ENCODE measurements at regions not wholly inside any gene's neighbourhood (a gene's known extent, or its start where the extent isn't known, plus 50 kb on each side); places are given as distances from the start of the nearest gene placed in this dataset.

GRCh38 chr9:124198948-124199347, 58.8 kb upstream of the NEK6 start:
- no peak for TF ChIP-seq CTBP1 (IDR thresholded peaks at IDR 0.05; ENCODE audit: borderline replicate concordance)
- TF ChIP-seq, protein P1, sequence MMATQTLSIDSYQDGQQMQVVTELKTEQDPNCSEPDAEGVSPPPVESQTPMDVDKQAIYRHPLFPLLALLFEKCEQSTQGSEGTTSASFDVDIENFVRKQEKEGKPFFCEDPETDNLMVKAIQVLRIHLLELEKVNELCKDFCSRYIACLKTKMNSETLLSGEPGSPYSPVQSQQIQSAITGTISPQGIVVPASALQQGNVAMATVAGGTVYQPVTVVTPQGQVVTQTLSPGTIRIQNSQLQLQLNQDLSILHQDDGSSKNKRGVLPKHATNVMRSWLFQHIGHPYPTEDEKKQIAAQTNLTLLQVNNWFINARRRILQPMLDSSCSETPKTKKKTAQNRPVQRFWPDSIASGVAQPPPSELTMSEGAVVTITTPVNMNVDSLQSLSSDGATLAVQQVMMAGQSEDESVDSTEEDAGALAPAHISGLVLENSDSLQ (IDR thresholded peaks at IDR 0.05), result no peak
- TF ChIP-seq ZNF384 (IDR thresholded peaks at IDR 0.05), result no peak
- no peak for TF ChIP-seq ARNT (IDR thresholded peaks at IDR 0.05)
- CTCF ChIA-PET, result no interaction called here
- no peak for DNase-seq (ENCODE audit: extremely low spot score)
- POLR2A ChIA-PET, result no interaction called here

- CTCF ChIA-PET, result no interaction called here
- POLR2A ChIA-PET, result no interaction called here
- TF ChIP-seq SUZ12 (IDR thresholded peaks at IDR 0.05) (no peak), SP1 (IDR thresholded peaks at IDR 0.05) (no peak), ARNT (IDR thresholded peaks at IDR 0.05) (no peak), HDGF (IDR thresholded peaks at IDR 0.05; ENCODE audit: borderline replicate concordance) (no peak), FOXK2 (IDR thresholded peaks at IDR 0.05) (no peak), BHLHE40 (IDR thresholded peaks at IDR 0.05; ENCODE audit: borderline replicate concordance) (no peak), L3MBTL2 (conservative IDR thresholded peaks at IDR 0.05) (no peak), LEF1 (IDR thresholded peaks at IDR 0.05; ENCODE audit: borderline replicate concordance) (no peak)
- TF ChIP-seq, protein P1 (IDR thresholded peaks at IDR 0.05), result no peak
- no peak for DNase-seq (ENCODE audit: extremely low spot score)
These were observed 58.3 kb upstream of the NEK6 start for GRCh38 chr9:124199474-124199873.

DNA sequence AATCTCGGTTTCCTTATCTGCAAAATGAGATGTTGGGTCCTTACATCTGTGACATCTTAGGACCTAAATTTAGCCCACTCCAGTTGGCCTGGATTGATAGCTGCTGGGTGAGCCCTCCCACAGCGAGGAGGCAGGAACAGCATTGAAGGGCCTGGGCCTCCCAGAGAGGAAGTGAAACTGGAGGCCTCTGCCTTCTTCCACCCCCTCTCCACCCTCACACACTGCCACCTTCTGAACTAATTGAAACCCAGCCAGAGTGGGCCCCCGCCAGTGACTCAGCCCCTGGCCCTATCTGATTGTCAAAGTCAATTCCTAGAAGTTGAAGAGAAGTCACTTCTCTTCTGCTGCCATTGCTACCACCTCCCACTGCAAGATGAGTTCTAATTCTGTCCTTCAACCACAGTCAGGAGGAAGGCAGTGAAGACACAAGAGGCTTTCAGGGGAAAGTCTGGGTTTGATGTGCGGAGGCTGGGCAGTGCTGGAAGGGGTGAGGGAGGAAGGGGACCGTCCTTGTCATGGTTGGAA, 55.2 kb upstream of the NEK6 start:
- TF ChIP-seq HDGF (IDR thresholded peaks at IDR 0.05; ENCODE audit: borderline replicate concordance) (no peak), CTBP1 (IDR thresholded peaks at IDR 0.05; ENCODE audit: borderline replicate concordance) (no peak), NFRKB (IDR thresholded peaks at IDR 0.05) (no peak), SUZ12 (IDR thresholded peaks at IDR 0.05) (no peak), ELF4 (IDR thresholded peaks at IDR 0.05) (no peak), LEF1 (IDR thresholded peaks at IDR 0.05; ENCODE audit: borderline replicate concordance) (no peak), ZNF384 (IDR thresholded peaks at IDR 0.05) (no peak), FOXK2 (IDR thresholded peaks at IDR 0.05) (no peak), BHLHE40 (IDR thresholded peaks at IDR 0.05; ENCODE audit: borderline replicate concordance) (no peak), L3MBTL2 (conservative IDR thresholded peaks at IDR 0.05) (no peak), FOXM1 (IDR thresholded peaks at IDR 0.05; ENCODE audit: borderline replicate concordance) (no peak), TARDBP (IDR thresholded peaks at IDR 0.05) (no peak), ARNT (IDR thresholded peaks at IDR 0.05) (no peak), FOXA1 (IDR thresholded peaks at IDR 0.05) (no peak), SP1 (IDR thresholded peaks at IDR 0.05) (no peak)
- TF ChIP-seq, protein P1 (IDR thresholded peaks at IDR 0.05), result no peak
- DNase-seq (ENCODE audit: extremely low spot score), result no peak
- POLR2A ChIA-PET, result no interaction called here
- CTCF ChIA-PET, result no interaction called here

DNA sequence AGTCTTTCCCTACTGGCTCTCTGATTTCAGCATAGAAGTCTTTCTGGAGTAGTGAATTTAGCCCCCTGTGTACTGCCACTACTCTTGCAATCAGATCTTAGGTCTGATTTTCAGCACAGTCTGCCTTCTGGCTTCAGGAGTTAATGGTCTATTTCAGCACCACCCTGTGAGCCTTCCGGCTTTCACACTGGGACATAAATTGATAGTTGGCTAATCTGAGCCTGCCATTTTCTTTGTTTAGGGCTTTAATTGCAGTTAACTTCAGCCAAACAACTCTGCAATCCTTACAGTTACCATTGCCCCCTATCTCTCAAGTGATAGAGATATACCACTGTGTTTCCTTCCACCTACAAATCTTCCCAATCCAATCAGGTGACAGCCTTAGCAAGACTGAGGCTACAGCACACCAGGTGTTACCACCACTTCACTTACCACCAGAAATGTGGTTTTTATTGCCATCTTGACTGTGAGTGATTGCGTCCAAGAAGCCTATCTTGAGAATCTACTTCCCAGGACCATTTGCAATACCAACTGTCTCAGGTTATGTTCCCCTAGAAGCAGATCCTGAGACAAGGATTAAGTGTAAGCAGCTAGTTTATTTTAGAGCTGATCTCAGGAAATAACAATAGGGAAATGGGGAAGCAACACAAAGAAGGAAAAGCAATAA, 51.9 kb upstream of the NEK6 start:
- peak; percentile 35 for DNase-seq (ENCODE audit: extremely low spot score)
- no peak for TF ChIP-seq LEF1 (IDR thresholded peaks at IDR 0.05; ENCODE audit: borderline replicate concordance)
- TF ChIP-seq, protein P1 (IDR thresholded peaks at IDR 0.05), result peak; percentile 93
- CTCF ChIA-PET, result no interaction called here
- POLR2A ChIA-PET, result no interaction called here

GRCh38 chr9:124206391-124206790, 51.4 kb upstream of the NEK6 start:
- ChIA-PET CTCF (no interaction called here), POLR2A (no interaction called here)
- no peak for TF ChIP-seq ZNF384 (IDR thresholded peaks at IDR 0.05)
- no peak for TF ChIP-seq TARDBP (IDR thresholded peaks at IDR 0.05)
- TF ChIP-seq SUZ12 (IDR thresholded peaks at IDR 0.05), result no peak
- TF ChIP-seq, protein P1 (IDR thresholded peaks at IDR 0.05), result no peak
- TF ChIP-seq ARNT (IDR thresholded peaks at IDR 0.05), result no peak
- no peak for TF ChIP-seq FOXK2 (IDR thresholded peaks at IDR 0.05)
- no peak for TF ChIP-seq NFRKB (IDR thresholded peaks at IDR 0.05)
- no peak for TF ChIP-seq L3MBTL2 (conservative IDR thresholded peaks at IDR 0.05)
- TF ChIP-seq SP1 (IDR thresholded peaks at IDR 0.05), result no peak
- no peak for TF ChIP-seq FOXA1 (IDR thresholded peaks at IDR 0.05)
- no peak for TF ChIP-seq LEF1 (IDR thresholded peaks at IDR 0.05; ENCODE audit: borderline replicate concordance)
- TF ChIP-seq HDGF (IDR thresholded peaks at IDR 0.05; ENCODE audit: borderline replicate concordance), result no peak
- no peak for TF ChIP-seq BHLHE40 (IDR thresholded peaks at IDR 0.05; ENCODE audit: borderline replicate concordance)
- no peak for TF ChIP-seq FOXM1 (IDR thresholded peaks at IDR 0.05; ENCODE audit: borderline replicate concordance)
- no peak for TF ChIP-seq CTBP1 (IDR thresholded peaks at IDR 0.05; ENCODE audit: borderline replicate concordance)
- TF ChIP-seq ELF4 (IDR thresholded peaks at IDR 0.05), result no peak
- DNase-seq (ENCODE audit: extremely low spot score), result no peak

Measured in HEK293T (cell line).